RWPE2 (cell line): ENCODE measurements at regions not wholly inside any gene's neighbourhood (a gene's known extent, or its start where the extent isn't known, plus 50 kb on each side); places are given as distances from the start of the nearest gene placed in this dataset.
A peak's percentile ranks its signal among the peaks of the same experiment; 100 is the strongest.

Experiments
- ATAC-seq: fragments of 200-7000 bp; cut with Tn5 transposase; 3 replicates; pipeline ENCODE4 v1.9.1; 2021; ENCODE audit warnings: low read depth
- DNase-seq: peaks from one replicate; pipeline ENCODE4 v3.0.0-alpha.2; 2020; ENCODE audit warnings: low spot score
- H3K27ac ChIP-seq: fragments of 450-650 bp; 2 replicates; pipeline ENCODE4 v1.5.1; 2017; ENCODE audit warnings: mild to moderate bottlenecking; ENCODE audit not compliant: poor library complexity, severe bottlenecking
- H3K27me3 ChIP-seq: fragments of 250-450 bp; sonication (Bioruptor Pico); 2 replicates; pipeline ENCODE4 v1.5.1; 2021; ENCODE audit warnings: mild to moderate bottlenecking, moderate library complexity; ENCODE audit not compliant: insufficient read depth, poor library complexity, severe bottlenecking
- H3K36me3 ChIP-seq: fragments of 250-450 bp; sonication (Bioruptor Pico); 2 replicates; pipeline ENCODE4 v1.5.1; 2020; ENCODE audit warnings: low read depth, mild to moderate bottlenecking, moderate library complexity
- H3K4me1 ChIP-seq: fragments of 250-450 bp; sonication (Bioruptor Pico); 2 replicates; pipeline ENCODE4 v1.5.1; 2021; ENCODE audit warnings: mild to moderate bottlenecking, moderate library complexity; ENCODE audit not compliant: insufficient read depth, poor library complexity, severe bottlenecking
- H3K4me3 ChIP-seq: fragments of 250-450 bp; sonication (Bioruptor Pico); 2 replicates; pipeline ENCODE4 v1.5.1; 2021; ENCODE audit warnings: mild to moderate bottlenecking, moderate library complexity; ENCODE audit not compliant: severe bottlenecking
- H3K9me3 ChIP-seq: fragments of 250-450 bp; sonication (Bioruptor Pico); 2 replicates; pipeline ENCODE4 v1.5.1; 2021; ENCODE audit warnings: mild to moderate bottlenecking, moderate library complexity; ENCODE audit not compliant: severe bottlenecking
- CTCF ChIP-seq: fragments of 450-650 bp; IDR thresholded peaks from one replicate; pipeline ENCODE4 v1.5.1; 2017; ENCODE audit warnings: mild to moderate bottlenecking, moderate library complexity; ENCODE audit not compliant: poor library complexity, severe bottlenecking

DNA sequence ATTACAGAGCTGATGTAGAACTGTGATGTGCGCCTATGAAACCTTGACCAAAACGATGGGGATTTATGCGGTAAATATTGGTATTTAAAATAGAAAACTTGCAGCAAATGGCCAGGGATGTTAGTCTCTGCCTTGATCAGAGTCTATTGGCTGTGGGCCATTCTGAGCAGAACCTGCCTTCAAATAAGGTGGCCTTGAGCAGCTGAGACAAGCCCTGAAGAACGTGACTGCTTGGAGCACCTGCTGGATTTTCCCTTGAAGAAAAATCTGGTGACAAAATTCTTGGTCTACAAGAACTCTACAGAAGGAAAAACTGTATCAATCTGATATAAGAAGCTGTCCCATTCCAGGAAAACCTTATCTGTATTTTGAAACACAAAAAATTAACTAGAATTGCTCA is 820.1 kb upstream of the EPHA6 start:
- Histone ChIP-seq H3K36me3 (no peaks in the 10 kb centered on the region), H3K27ac (no peak overlapping the region), H3K4me1 (no peaks in the 10 kb centered on the region), H3K27me3 (no peaks in the 10 kb centered on the region), H3K9me3 (no peaks in the 10 kb centered on the region), H3K4me3 (no peak overlapping the region)
- DNase-seq (no peak), ATAC-seq (no peak)
- no peak for TF ChIP-seq CTCF

DNA sequence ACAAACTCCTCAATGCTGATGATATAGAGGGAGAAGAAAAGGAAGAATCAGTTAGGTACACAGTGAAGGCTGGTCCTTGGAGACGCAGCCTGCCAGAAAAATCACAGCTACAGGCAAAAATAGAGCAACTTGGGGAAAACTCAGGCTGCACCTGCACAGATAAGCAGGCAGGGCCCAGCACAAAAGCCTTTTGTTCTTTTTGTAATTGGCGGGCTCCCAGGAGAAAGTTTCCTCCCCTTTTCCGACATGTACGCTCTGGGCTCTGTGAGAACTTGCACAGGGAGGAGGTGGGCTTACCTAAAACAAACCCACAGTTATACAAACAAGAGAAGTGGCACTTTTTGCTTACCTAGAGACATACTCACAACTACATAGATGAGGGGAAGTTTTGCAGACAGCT is 813.4 kb upstream of the EPHA6 start:
- no peak overlapping the region for H3K27ac ChIP-seq
- no peak overlapping the region for H3K4me3 ChIP-seq
- no peaks in the 10 kb centered on the region for H3K36me3 ChIP-seq
- no peaks in the 10 kb centered on the region for H3K4me1 ChIP-seq
- no peaks in the 10 kb centered on the region for H3K27me3 ChIP-seq
- DNase-seq = no peak
- H3K9me3 ChIP-seq = no peaks in the 10 kb centered on the region
- no peak for TF ChIP-seq CTCF
- no peak for ATAC-seq

GRCh38 chr3:96007650-96008195 is 806.7 kb upstream of the EPHA6 start:
- Histone ChIP-seq H3K9me3 (no peaks in the 10 kb centered on the region), H3K4me3 (no peak overlapping the region), H3K27ac (no peak overlapping the region), H3K27me3 (no peaks in the 10 kb centered on the region), H3K36me3 (no peaks in the 10 kb centered on the region), H3K4me1 (no peaks in the 10 kb centered on the region)
- DNase-seq = no peak
- no peak for ATAC-seq
- no peak for TF ChIP-seq CTCF

GRCh38 chr3:96012939-96013338 is 801.5 kb upstream of the EPHA6 start:
- ATAC-seq (peak; percentile 33; the same call in 1 of the 3 replicates), DNase-seq (no peak)
- no peak overlapping the region for H3K27ac ChIP-seq
- no peaks in the 10 kb centered on the region for H3K4me1 ChIP-seq
- H3K9me3 ChIP-seq = no peaks in the 10 kb centered on the region
- no peaks in the 10 kb centered on the region for H3K36me3 ChIP-seq
- no peaks in the 10 kb centered on the region for H3K27me3 ChIP-seq
- H3K4me3 ChIP-seq = no peak overlapping the region
- TF ChIP-seq CTCF = no peak

DNA sequence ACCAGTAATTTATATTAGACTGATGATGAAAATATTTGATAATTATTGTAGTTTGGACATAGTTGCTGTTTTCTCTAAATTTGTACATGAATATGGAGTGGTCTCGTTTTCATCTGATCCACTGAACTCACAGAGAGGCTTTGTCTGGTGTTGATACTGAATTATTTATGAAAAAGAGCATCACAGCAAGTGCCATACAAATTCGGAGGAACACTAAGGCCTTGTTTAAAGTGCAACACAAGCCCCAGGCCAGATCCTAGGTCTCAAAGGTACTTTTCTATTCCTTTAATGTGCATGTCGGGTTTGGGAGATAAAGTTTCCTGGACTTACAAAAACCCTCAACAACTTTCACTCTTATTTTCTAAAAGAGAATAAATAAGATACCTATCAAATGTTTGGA is 796.8 kb upstream of the EPHA6 start:
- no peaks in the 10 kb centered on the region for H3K4me1 ChIP-seq
- no peaks in the 10 kb centered on the region for H3K9me3 ChIP-seq
- no peak for TF ChIP-seq CTCF
- no peak overlapping the region for H3K4me3 ChIP-seq
- H3K27ac ChIP-seq = no peak overlapping the region
- H3K36me3 ChIP-seq = no peaks in the 10 kb centered on the region
- no peak for DNase-seq
- ATAC-seq = no peak
- no peaks in the 10 kb centered on the region for H3K27me3 ChIP-seq
